H1 (cell line): ENCODE measurements at regions not wholly inside any gene's neighbourhood (a gene's known extent, or its start where the extent isn't known, plus 50 kb on each side); places are given as distances from the start of the nearest gene placed in this dataset.

ENCODE experiments used
- CTCF ChIA-PET: fragments of 300-600 bp; sonication (Branson Sonifier 250); formaldehyde crosslinking; loops from one replicate; lab custom pipeline; 2021; ENCODE audit not compliant: partially characterized antibody; lab: Charles Lee
- POLR2A ChIA-PET: fragments of 300-600 bp; sonication (Branson Sonifier 250); formaldehyde crosslinking; loops from one replicate; lab custom pipeline; 2021; ENCODE audit warnings: inconsistent platforms; ENCODE audit not compliant: partially characterized antibody; lab: Charles Lee
- DNase-seq, 2 experiments: peaks; one replicate each; pipeline versions ENCODE4 v3.0.0 to v3.0.0-alpha.2; 2010 to 2022; ENCODE audit warnings: low spot score in 2 of 2, low read depth in 1 of 2, mixed read lengths in 1 of 2
- FAIRE-seq: peaks from 2 replicates; lab custom pipeline; 2011; peaks lifted over from hg19 to GRCh38; lab: Jason Lieb, UNC
- H2AFZ ChIP-seq: 2 replicates; pipeline ENCODE4 v1.8.1; 2012; ENCODE audit warnings: low read length, inconsistent platforms
- H2AK5ac ChIP-seq: 2 replicates; pipeline ENCODE4 v1.6.1; 2013; ENCODE audit warnings: low read depth, low read length
- H2BK120ac ChIP-seq: replicated peaks from 2 replicates; pipeline ENCODE3; 2013; ENCODE audit warnings: low read depth, low read length, inconsistent platforms
- H2BK12ac ChIP-seq: 2 replicates; pipeline ENCODE4 v1.6.1; 2013; ENCODE audit warnings: low read depth, low read length
- H2BK15ac ChIP-seq: 2 replicates; pipeline ENCODE4 v1.6.1; 2013; ENCODE audit warnings: low read length
- H2BK20ac ChIP-seq: 2 replicates; pipeline ENCODE4 v1.6.1; 2013; ENCODE audit warnings: low read length
- H2BK5ac ChIP-seq: 2 replicates; pipeline ENCODE4 v1.6.1; 2013; ENCODE audit warnings: low read depth, low read length
- H3K14ac ChIP-seq: 2 replicates; pipeline ENCODE4 v1.6.1; 2013; ENCODE audit warnings: inconsistent platforms; ENCODE audit not compliant: insufficient read length
- H3K18ac ChIP-seq: 2 replicates; pipeline ENCODE4 v1.6.1; 2013; ENCODE audit warnings: low read length; ENCODE audit errors: extremely low read depth
- H3K23ac ChIP-seq: 2 replicates; pipeline ENCODE4 v1.6.1; 2013; ENCODE audit warnings: inconsistent platforms; ENCODE audit not compliant: insufficient read length
- H3K23me2 ChIP-seq: 2 replicates; pipeline ENCODE4 v1.6.1; 2013; ENCODE audit warnings: low read depth, low read length
- H3K27ac ChIP-seq: 2 replicates; pipeline ENCODE4 v1.6.1; 2011; ENCODE audit warnings: low read depth, low read length, inconsistent platforms
- H3K27me3 ChIP-seq, 4 experiments: replicated peaks in 1 of 4; 1 replicate in 1 of 4; 2 replicates in 3 of 4; pipeline versions ENCODE4 v1.6.1 to v1.8.1; 2011 to 2013; ENCODE audit warnings: low read length in 3 of 4, mild to moderate bottlenecking in 3 of 4, inconsistent platforms in 2 of 4, mixed read lengths in 2 of 4, moderate library complexity in 1 of 4; ENCODE audit not compliant: control insufficient read depth in 3 of 4, insufficient read depth in 3 of 4; ENCODE audit errors: extremely low read depth in 1 of 4
- H3K36me3 ChIP-seq, 4 experiments: 2 replicates each; pipeline versions ENCODE4 v1.6.1 to v1.8.1; 2011 to 2013; ENCODE audit warnings: mild to moderate bottlenecking in 4 of 4, low read length in 3 of 4, moderate library complexity in 2 of 4, control low read depth in 1 of 4, inconsistent platforms in 1 of 4; ENCODE audit not compliant: insufficient read depth in 4 of 4, control insufficient read depth in 2 of 4
- H3K4ac ChIP-seq: replicated peaks from 2 replicates; pipeline ENCODE3; 2013; ENCODE audit warnings: low read length, low read depth, mixed read lengths, inconsistent platforms; ENCODE audit not compliant: insufficient read length
- H3K4me1 ChIP-seq, 4 experiments: replicated peaks in 1 of 4; 1 replicate in 1 of 4; 2 replicates in 3 of 4; pipeline versions ENCODE4 v1.6.1 to v1.8.1; 2011 to 2013; ENCODE audit warnings: low read length in 3 of 4, inconsistent platforms in 2 of 4, mixed read lengths in 1 of 4; ENCODE audit not compliant: insufficient read depth in 4 of 4, control insufficient read depth in 3 of 4
- H3K4me2 ChIP-seq, 2 experiments: 2 replicates each; pipeline versions ENCODE4 v1.6.1 to v1.8.1; 2011 to 2013; ENCODE audit warnings: low read depth in 2 of 2, low read length in 2 of 2, control low read depth in 1 of 2, inconsistent platforms in 1 of 2, mild to moderate bottlenecking in 1 of 2; ENCODE audit not compliant: insufficient read depth in 1 of 2
- H3K4me3 ChIP-seq, 4 experiments: fragments of 200-600, 300-600 bp in 1 of 4; sonication (generic), shearing (Covaris generic), sonication (Bioruptor Twin) in 1 of 4; 2 replicates each; pipeline versions ENCODE4 v1.5.1 to v1.8.1; 2011 to 2016; ENCODE audit warnings: low read length in 4 of 4, low read depth in 3 of 4, control low read depth in 2 of 4, inconsistent platforms in 2 of 4, mild to moderate bottlenecking in 2 of 4, mixed read lengths in 1 of 4, moderate library complexity in 1 of 4; ENCODE audit not compliant: insufficient read depth in 2 of 4; ENCODE audit errors: extremely low read depth in 1 of 4
- H3K56ac ChIP-seq: replicated peaks from 2 replicates; pipeline ENCODE3; 2013; ENCODE audit warnings: low read depth, mild to moderate bottlenecking, mixed read lengths, low read length, inconsistent platforms; ENCODE audit not compliant: insufficient read length
- H3K79me1 ChIP-seq: 2 replicates; pipeline ENCODE4 v1.6.1; 2013; ENCODE audit warnings: low read depth, low read length, control low read depth
- H3K79me2 ChIP-seq, 2 experiments: 2 replicates each; pipeline versions ENCODE4 v1.6.1 to v1.8.1; 2012 to 2013; ENCODE audit warnings: low read length in 2 of 2, mild to moderate bottlenecking in 2 of 2, inconsistent platforms in 1 of 2; ENCODE audit not compliant: insufficient read depth in 2 of 2, control insufficient read depth in 1 of 2
- H3K9ac ChIP-seq, 4 experiments: replicated peaks in 1 of 4; 1 replicate in 1 of 4; 2 replicates in 3 of 4; pipeline versions ENCODE4 v1.6.1 to v1.8.1; 2011 to 2013; ENCODE audit warnings: low read depth in 3 of 4, low read length in 3 of 4, control low read depth in 2 of 4, mild to moderate bottlenecking in 2 of 4, moderate library complexity in 2 of 4, inconsistent platforms in 1 of 4; ENCODE audit errors: extremely low read depth in 1 of 4
- H3K9me3 ChIP-seq, 2 experiments: 2 replicates each; pipeline versions ENCODE4 v1.6.1 to v1.8.1; 2012 to 2013; ENCODE audit warnings: mild to moderate bottlenecking in 2 of 2, moderate library complexity in 2 of 2, control low read depth in 1 of 2, inconsistent platforms in 1 of 2, low read depth in 1 of 2, low read length in 1 of 2, mixed read lengths in 1 of 2; ENCODE audit not compliant: insufficient read depth in 2 of 2
- H4K20me1 ChIP-seq, 2 experiments: replicated peaks in 1 of 2; 2 replicates each; pipeline versions ENCODE3 to v1.8.1; 2011 to 2013; ENCODE audit warnings: inconsistent platforms in 2 of 2, low read length in 2 of 2, mild to moderate bottlenecking in 1 of 2; ENCODE audit not compliant: insufficient read depth in 2 of 2, control insufficient read depth in 1 of 2
- H4K5ac ChIP-seq: 2 replicates; pipeline ENCODE4 v1.6.1; 2013; ENCODE audit warnings: low read length, low read depth, mixed read lengths, inconsistent platforms; ENCODE audit not compliant: insufficient read length
- H4K8ac ChIP-seq: 2 replicates; pipeline ENCODE4 v1.8.0; 2013; ENCODE audit warnings: mild to moderate bottlenecking, moderate library complexity, low read length, inconsistent platforms; ENCODE audit not compliant: insufficient read depth; ENCODE audit errors: extremely low read depth
- H4K91ac ChIP-seq: replicated peaks from 2 replicates; pipeline ENCODE3; 2013; ENCODE audit warnings: low read length, mixed read lengths, inconsistent platforms; ENCODE audit not compliant: insufficient read length
- CEBPB ChIP-seq: IDR thresholded peaks from 2 replicates; pipeline ENCODE4 v1.6.1; 2012; ENCODE audit warnings: low read depth, low read length
- CTBP2 ChIP-seq: IDR thresholded peaks from 2 replicates; pipeline ENCODE4 v1.7.0; 2011; ENCODE audit warnings: borderline replicate concordance, mild to moderate bottlenecking, moderate library complexity, mixed read lengths, low read length; ENCODE audit not compliant: insufficient read depth, insufficient read length
- EGR1 ChIP-seq: IDR thresholded peaks from 2 replicates; pipeline ENCODE4 v1.6.1; 2011; ENCODE audit warnings: low read depth, low read length, borderline replicate concordance
- EP300 ChIP-seq, 2 experiments: IDR thresholded peaks; 1 replicate in 1 of 2; 2 replicates in 1 of 2; pipeline ENCODE4 v1.6.1; 2011 to 2012; ENCODE audit warnings: low read depth in 2 of 2, low read length in 2 of 2, mild to moderate bottlenecking in 2 of 2, borderline replicate concordance in 1 of 2, inconsistent platforms in 1 of 2, moderate library complexity in 1 of 2
- POLR2AphosphoS5 ChIP-seq: IDR thresholded peaks from 2 replicates; pipeline ENCODE4 v1.6.1; 2011; ENCODE audit warnings: low read depth, low read length
- POU5F1 ChIP-seq: IDR thresholded peaks from 2 replicates; pipeline ENCODE4 v1.6.1; 2011; ENCODE audit warnings: low read depth, mild to moderate bottlenecking, low read length, moderate library complexity
- RXRA ChIP-seq: IDR thresholded peaks from 2 replicates; pipeline ENCODE4 v1.6.1; 2011; ENCODE audit warnings: low read depth, mild to moderate bottlenecking, low read length, moderate library complexity; ENCODE audit not compliant: insufficient read depth
- SIX5 ChIP-seq: IDR thresholded peaks from 2 replicates; pipeline ENCODE4 v1.6.1; 2011; ENCODE audit warnings: mild to moderate bottlenecking, low read depth, low read length
- SP2 ChIP-seq: IDR thresholded peaks from 2 replicates; pipeline ENCODE4 v1.6.1; 2012; ENCODE audit warnings: mild to moderate bottlenecking, low read length, inconsistent platforms
- SUZ12 ChIP-seq: fragments of 200-600 bp; sonication (generic); IDR thresholded peaks from 2 replicates; pipeline ENCODE4 v1.6.1; 2012; ENCODE audit warnings: mild to moderate bottlenecking, inconsistent platforms, low read length, moderate library complexity, mixed read lengths
- TAF7 ChIP-seq: optimal IDR thresholded peaks from 2 replicates; pipeline ENCODE3; 2011; ENCODE audit warnings: low read depth, mild to moderate bottlenecking, inconsistent platforms, low read length, moderate library complexity, borderline replicate concordance
- TBP ChIP-seq: IDR thresholded peaks from 2 replicates; pipeline ENCODE4 v1.6.1; 2011; ENCODE audit warnings: low read depth, low read length, improper control_type of control experiment
- TEAD4 ChIP-seq: IDR thresholded peaks from 2 replicates; pipeline ENCODE4 v1.6.1; 2012; ENCODE audit warnings: low read depth, low read length, inconsistent platforms, mixed read lengths
- WGBS, 2 experiments: shearing (Covaris generic) in 1 of 2; methylation state at CpG; one replicate each; pipeline versions ENCODE4 v1.1.6 to v1.1.7; 2013 to 2015; ENCODE audit warnings: low lambda C conversion rate in 2 of 2, mixed read lengths in 2 of 2, inconsistent platforms in 1 of 2, low coverage in 1 of 2, missing lambda C conversion rate in 1 of 2; ENCODE audit not compliant: insufficient replicate concordance in 2 of 2, insufficient coverage in 1 of 2, insufficient read length in 1 of 2; ENCODE audit errors: extremely low coverage in 1 of 2, missing lambda C conversion rate in 1 of 2; 5-methylcytosine and 5-hydroxymethylcytosine counted together

- Histone ChIP-seq H3K4me3 (no peak overlapping the region), H3K36me3 (no peaks in the 10 kb centered on the region), H4K5ac (no peak overlapping the region), H3K9me3 (no peaks in the 10 kb centered on the region), H4K20me1 (no peaks in the 10 kb centered on the region), H3K79me1 (no peaks in the 10 kb centered on the region), H2BK5ac (no peak overlapping the region), H2BK15ac (no peak overlapping the region), H2BK20ac (no peak overlapping the region), H3K56ac (no peak overlapping the region), H3K27ac (no peak overlapping the region), H2BK12ac (no peak overlapping the region), H2AK5ac (no peak overlapping the region), H3K27me3 (no peaks in the 10 kb centered on the region), H4K91ac (no peak overlapping the region), H3K4me2 (no peak overlapping the region), H3K79me2 (no peaks in the 10 kb centered on the region), H3K4me1 (no peaks in the 10 kb centered on the region), H3K18ac (no peak overlapping the region), H3K4ac (no peak overlapping the region), H3K14ac (no peak overlapping the region), H2BK120ac (no peak overlapping the region), H3K9ac (no peak overlapping the region), H4K8ac (no peak overlapping the region), H3K23ac (no peak overlapping the region), H3K23me2 (no peaks in the 10 kb centered on the region; the same call in 1 of the 2 replicates), H2AFZ (no peak overlapping the region)
- POLR2A ChIA-PET: no interaction called here
- FAIRE-seq (no peak), DNase-seq (no peak)
- CTCF ChIA-PET: interaction anchor here (1.1 kb wide), 1 partner anchor 340 kb away, joined by 3 read pairs; no protein-coding TSS in a partner anchor
- 89% methylated on average over 2 of the region's 2 CpGs; no CpG with 5 or more reads in 1 of the 2 experiments for WGBS, 2 experiments
- no peak for TF ChIP-seq CEBPB
- no peak for TF ChIP-seq TAF7
- no peak for TF ChIP-seq POLR2AphosphoS5
- TF ChIP-seq SIX5: no peak
- TF ChIP-seq SUZ12: no peak
- no peak for TF ChIP-seq EGR1
- TF ChIP-seq CTBP2: no peak
- TF ChIP-seq EP300 (IDR thresholded peaks at IDR 0.05; ENCODE audit: borderline replicate concordance in 1 of 2, low read depth in 2 of 2, low read length in 2 of 2): no peak
- no peak for TF ChIP-seq RXRA
- TF ChIP-seq TEAD4: no peak
- no peak for TF ChIP-seq POU5F1
- no peak for TF ChIP-seq TBP
- TF ChIP-seq SP2: no peak
Observed at GRCh38 chr5:158430798-158431167, 571.8 kb upstream of the CLINT1 start.
